OCI-LY1 (cell line): ENCODE measurements at regions not wholly inside any gene's neighbourhood (a gene's known extent, or its start where the extent isn't known, plus 50 kb on each side); places are given as distances from the start of the nearest gene placed in this dataset.

Source experiments
- H2AFZ ChIP-seq: fragments of 200-600 bp; sonication (generic), shearing (Covaris generic); 2 replicates; pipeline ENCODE4 v1.6.0; 2014; ENCODE audit warnings: antibody characterized with exemption, mild to moderate bottlenecking, low read length
- H3F3A ChIP-seq: fragments of 200-600 bp; sonication (generic), shearing (Covaris generic); 2 replicates; pipeline ENCODE4 v1.6.0; 2014; ENCODE audit warnings: mild to moderate bottlenecking, antibody characterized with exemption, low read length, moderate library complexity; ENCODE audit not compliant: insufficient read depth
- H3K27ac ChIP-seq: fragments of 200-600 bp; sonication (generic); 2 replicates; pipeline ENCODE4 v1.5.1; 2014; ENCODE audit warnings: low read length, mixed run types, mild to moderate bottlenecking, low read depth; ENCODE audit not compliant: poor library complexity, severe bottlenecking
- H3K27me3 ChIP-seq: fragments of 200-600 bp; sonication (generic); 2 replicates; pipeline ENCODE4 v1.6.0; 2014; ENCODE audit warnings: antibody characterized with exemption, mild to moderate bottlenecking, low read length, moderate library complexity; ENCODE audit not compliant: insufficient read depth
- H3K36me3 ChIP-seq: fragments of 200-600 bp; sonication (generic); 2 replicates; pipeline ENCODE4 v1.6.1; 2014; ENCODE audit warnings: mild to moderate bottlenecking, antibody characterized with exemption, low read length, moderate library complexity, mixed read lengths; ENCODE audit not compliant: insufficient read depth
- H3K4me1 ChIP-seq: fragments of 200-600 bp; sonication (generic); 2 replicates; pipeline ENCODE4 v1.5.1; 2014; ENCODE audit warnings: mild to moderate bottlenecking, low read length, moderate library complexity; ENCODE audit not compliant: insufficient read depth, severe bottlenecking
- H3K4me2 ChIP-seq: fragments of 200-600 bp; sonication (generic), shearing (Covaris generic); 2 replicates; pipeline ENCODE4 v1.6.1; 2014; ENCODE audit warnings: low read length
- H3K4me3 ChIP-seq: fragments of 200-600 bp; sonication (generic); 2 replicates; pipeline ENCODE4 v1.5.1; 2014; ENCODE audit warnings: low read length, low read depth, mild to moderate bottlenecking, mixed read lengths; ENCODE audit not compliant: poor library complexity, severe bottlenecking
- H3K79me2 ChIP-seq: fragments of 200-600 bp; shearing (Covaris generic); 2 replicates; pipeline ENCODE4 v1.6.1; 2016; ENCODE audit warnings: mixed run types, low read length, mixed read lengths; ENCODE audit not compliant: insufficient read depth
- H3K9ac ChIP-seq: fragments of 200-600 bp; sonication (generic), shearing (Covaris generic); 2 replicates; pipeline ENCODE4 v1.6.1; 2014; ENCODE audit warnings: mild to moderate bottlenecking, low read length, mixed read lengths
- H3K9me2 ChIP-seq: fragments of 200-600 bp; sonication (generic), shearing (Covaris generic); 2 replicates; pipeline ENCODE4 v1.6.1; 2014; ENCODE audit warnings: low read depth, mild to moderate bottlenecking, low read length, mixed read lengths
- H3K9me3 ChIP-seq: fragments of 200-600 bp; shearing (Covaris generic); 2 replicates; pipeline ENCODE4 v1.6.1; 2014; ENCODE audit warnings: low read length, mixed read lengths
- H4K20me1 ChIP-seq: fragments of 200-600 bp; sonication (generic), shearing (Covaris generic); 2 replicates; pipeline ENCODE4 v1.6.0; 2016; ENCODE audit warnings: mild to moderate bottlenecking, low read length; ENCODE audit not compliant: insufficient read depth
- EZH2 ChIP-seq: fragments of 200-600 bp; sonication (generic), shearing (Covaris generic); IDR thresholded peaks from 2 replicates; pipeline ENCODE4 v1.8.0; 2017; ENCODE audit warnings: borderline replicate concordance, mixed run types, mild to moderate bottlenecking, antibody characterized with exemption, low read length, moderate library complexity, mixed read lengths
- TF ChIP-seq, protein P1 (sequence below): fragments of 200-600 bp; sonication (generic), shearing (Covaris generic); IDR thresholded peaks from 2 replicates; pipeline ENCODE4 v1.5.1; 2017; ENCODE audit warnings: mild to moderate bottlenecking, antibody characterized with exemption, low read length, moderate library complexity, mixed read lengths

DNA sequence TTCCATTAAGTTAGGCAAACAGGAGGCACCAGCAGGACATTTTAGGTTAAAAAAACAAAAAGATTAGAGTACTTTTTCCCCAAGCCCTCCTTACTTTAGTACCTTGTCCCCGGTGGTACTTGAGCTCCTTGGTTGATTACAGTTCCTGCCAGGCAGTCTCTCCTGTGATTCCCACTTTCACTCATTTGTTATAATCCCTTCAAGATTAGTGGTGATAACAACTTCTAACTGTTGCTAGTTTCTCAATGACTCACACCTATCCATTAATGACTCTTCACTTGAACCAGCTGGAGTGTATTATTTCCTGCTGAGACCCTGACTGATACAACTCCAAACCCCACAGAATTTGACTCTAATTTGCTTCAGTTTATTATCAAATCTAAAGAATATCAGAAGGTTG is 765.0 kb upstream of the DIAPH2 start:
- no peak overlapping the region for H3K4me3 ChIP-seq
- H3K4me2 ChIP-seq, result no peak overlapping the region
- no peaks in the 10 kb centered on the region for H3K9me3 ChIP-seq
- no peaks in the 10 kb centered on the region for H3K4me1 ChIP-seq
- no peaks in the 10 kb centered on the region for H3F3A ChIP-seq
- H3K9me2 ChIP-seq, result no peaks in the 10 kb centered on the region
- no peak overlapping the region for H3K9ac ChIP-seq
- TF ChIP-seq EZH2, result no peak
- TF ChIP-seq, protein P1, sequence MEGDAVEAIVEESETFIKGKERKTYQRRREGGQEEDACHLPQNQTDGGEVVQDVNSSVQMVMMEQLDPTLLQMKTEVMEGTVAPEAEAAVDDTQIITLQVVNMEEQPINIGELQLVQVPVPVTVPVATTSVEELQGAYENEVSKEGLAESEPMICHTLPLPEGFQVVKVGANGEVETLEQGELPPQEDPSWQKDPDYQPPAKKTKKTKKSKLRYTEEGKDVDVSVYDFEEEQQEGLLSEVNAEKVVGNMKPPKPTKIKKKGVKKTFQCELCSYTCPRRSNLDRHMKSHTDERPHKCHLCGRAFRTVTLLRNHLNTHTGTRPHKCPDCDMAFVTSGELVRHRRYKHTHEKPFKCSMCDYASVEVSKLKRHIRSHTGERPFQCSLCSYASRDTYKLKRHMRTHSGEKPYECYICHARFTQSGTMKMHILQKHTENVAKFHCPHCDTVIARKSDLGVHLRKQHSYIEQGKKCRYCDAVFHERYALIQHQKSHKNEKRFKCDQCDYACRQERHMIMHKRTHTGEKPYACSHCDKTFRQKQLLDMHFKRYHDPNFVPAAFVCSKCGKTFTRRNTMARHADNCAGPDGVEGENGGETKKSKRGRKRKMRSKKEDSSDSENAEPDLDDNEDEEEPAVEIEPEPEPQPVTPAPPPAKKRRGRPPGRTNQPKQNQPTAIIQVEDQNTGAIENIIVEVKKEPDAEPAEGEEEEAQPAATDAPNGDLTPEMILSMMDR, result no peak
- no peak overlapping the region for H2AFZ ChIP-seq
- H3K79me2 ChIP-seq, result no peaks in the 10 kb centered on the region
- H3K27me3 ChIP-seq, result no peaks in the 10 kb centered on the region
- no peaks in the 10 kb centered on the region for H4K20me1 ChIP-seq
- no peaks in the 10 kb centered on the region for H3K36me3 ChIP-seq
- H3K27ac ChIP-seq, result no peak overlapping the region

DNA sequence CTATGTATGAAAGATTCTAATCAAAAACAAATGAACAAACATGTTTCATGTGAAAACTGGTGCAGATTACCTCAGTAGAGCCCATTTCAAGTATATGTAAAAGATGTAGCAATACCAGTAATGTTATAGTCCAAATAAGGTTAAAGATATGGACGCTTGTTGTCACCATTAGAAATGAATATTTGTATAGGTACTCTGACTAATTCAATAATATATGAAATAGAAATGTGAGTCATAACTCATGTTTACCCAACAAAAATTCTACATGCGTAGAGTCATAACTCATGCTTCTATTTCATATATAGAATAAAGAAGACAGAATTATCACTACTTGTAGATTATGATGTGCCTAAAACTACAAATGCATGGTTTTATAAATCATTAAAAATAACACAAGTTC is 739.1 kb upstream of the DIAPH2 start:
- Histone ChIP-seq H4K20me1 (no peaks in the 10 kb centered on the region), H2AFZ (no peak overlapping the region), H3K4me1 (no peaks in the 10 kb centered on the region), H3K4me2 (no peak overlapping the region), H3K4me3 (no peak overlapping the region), H3K36me3 (no peaks in the 10 kb centered on the region), H3K27me3 (no peaks in the 10 kb centered on the region), H3K79me2 (no peaks in the 10 kb centered on the region), H3K9ac (no peak overlapping the region), H3K9me2 (no peaks in the 10 kb centered on the region), H3K27ac (no peak overlapping the region), H3K9me3 (no peaks in the 10 kb centered on the region), H3F3A (no peaks in the 10 kb centered on the region)
- TF ChIP-seq, protein P1, result no peak
- TF ChIP-seq EZH2, result no peak

DNA sequence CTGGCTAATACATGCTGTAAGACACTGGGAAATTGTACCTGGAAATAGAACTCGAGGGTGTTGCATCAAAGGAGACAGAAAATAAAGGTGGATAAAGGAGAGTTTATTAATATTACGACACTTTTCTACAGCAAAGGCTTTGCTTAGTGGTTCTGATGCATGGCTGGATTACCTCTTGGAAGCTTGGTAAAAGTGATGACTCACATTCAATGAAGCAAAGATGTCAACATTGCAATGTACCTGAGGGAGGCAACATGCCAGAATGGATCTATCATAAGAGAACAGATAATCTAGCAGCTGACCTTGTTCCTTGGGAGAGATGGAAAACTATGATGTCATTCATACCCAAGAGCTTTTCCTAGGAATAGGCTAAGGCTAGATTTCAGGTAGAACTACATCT is 735.1 kb upstream of the DIAPH2 start:
- no peaks in the 10 kb centered on the region for H3K9me3 ChIP-seq
- no peaks in the 10 kb centered on the region for H3K79me2 ChIP-seq
- no peak for TF ChIP-seq EZH2
- TF ChIP-seq, protein P1, result no peak
- H3K9ac ChIP-seq, result no peak overlapping the region
- no peaks in the 10 kb centered on the region for H3K36me3 ChIP-seq
- H3K4me1 ChIP-seq, result no peaks in the 10 kb centered on the region
- no peak overlapping the region for H3K27ac ChIP-seq
- H4K20me1 ChIP-seq, result no peaks in the 10 kb centered on the region
- no peak overlapping the region for H2AFZ ChIP-seq
- H3K27me3 ChIP-seq, result no peaks in the 10 kb centered on the region
- H3F3A ChIP-seq, result no peaks in the 10 kb centered on the region
- no peak overlapping the region for H3K4me3 ChIP-seq
- H3K9me2 ChIP-seq, result no peaks in the 10 kb centered on the region
- H3K4me2 ChIP-seq, result no peak overlapping the region
